ENCODE measurements at regions not wholly inside any gene's neighbourhood (a gene's known extent, or its start where the extent isn't known, plus 50 kb on each side); places are given as distances from the start of the nearest gene placed in this dataset.

DNA sequence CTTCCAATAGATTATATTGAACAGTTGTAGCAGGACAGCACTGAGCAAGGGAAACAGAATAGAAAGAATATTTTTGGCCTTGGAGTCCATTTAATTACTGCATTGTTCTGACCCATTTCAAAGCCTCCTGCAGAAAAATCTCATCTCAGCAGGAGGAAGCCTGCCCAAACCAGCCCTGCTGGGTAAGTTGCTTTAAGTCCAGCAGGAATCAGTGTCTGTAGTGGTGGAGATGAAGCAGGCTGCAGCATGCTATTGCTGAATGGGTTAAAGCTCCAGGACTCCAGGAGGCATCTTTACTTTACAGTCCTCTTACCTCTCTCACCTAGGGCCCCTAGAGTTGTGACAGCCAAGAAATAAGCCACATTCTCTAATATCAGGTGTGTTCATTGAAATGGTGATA, 380.3 kb upstream of the THBS1 start:
- TF ChIP-seq POLR2A (IDR thresholded peaks at IDR 0.05): no peak
- TF ChIP-seq, protein P1, sequence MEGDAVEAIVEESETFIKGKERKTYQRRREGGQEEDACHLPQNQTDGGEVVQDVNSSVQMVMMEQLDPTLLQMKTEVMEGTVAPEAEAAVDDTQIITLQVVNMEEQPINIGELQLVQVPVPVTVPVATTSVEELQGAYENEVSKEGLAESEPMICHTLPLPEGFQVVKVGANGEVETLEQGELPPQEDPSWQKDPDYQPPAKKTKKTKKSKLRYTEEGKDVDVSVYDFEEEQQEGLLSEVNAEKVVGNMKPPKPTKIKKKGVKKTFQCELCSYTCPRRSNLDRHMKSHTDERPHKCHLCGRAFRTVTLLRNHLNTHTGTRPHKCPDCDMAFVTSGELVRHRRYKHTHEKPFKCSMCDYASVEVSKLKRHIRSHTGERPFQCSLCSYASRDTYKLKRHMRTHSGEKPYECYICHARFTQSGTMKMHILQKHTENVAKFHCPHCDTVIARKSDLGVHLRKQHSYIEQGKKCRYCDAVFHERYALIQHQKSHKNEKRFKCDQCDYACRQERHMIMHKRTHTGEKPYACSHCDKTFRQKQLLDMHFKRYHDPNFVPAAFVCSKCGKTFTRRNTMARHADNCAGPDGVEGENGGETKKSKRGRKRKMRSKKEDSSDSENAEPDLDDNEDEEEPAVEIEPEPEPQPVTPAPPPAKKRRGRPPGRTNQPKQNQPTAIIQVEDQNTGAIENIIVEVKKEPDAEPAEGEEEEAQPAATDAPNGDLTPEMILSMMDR (IDR thresholded peaks at IDR 0.05 in 4 of 5, conservative IDR thresholded peaks at IDR 0.05 in 1 of 5): no peak
